Kidney (tissue), 13 donors: ENCODE measurements at regions not wholly inside any gene's neighbourhood (a gene's known extent, or its start where the extent isn't known, plus 50 kb on each side); places are given as distances from the start of the nearest gene placed in this dataset.

Experiments used
- DNase-seq, 5 donors: peaks; one replicate each; pipeline ENCODE4 v3.0.0-alpha.2; 2013 to 2020
- FAIRE-seq: peaks from 2 replicates; lab custom pipeline; 2012; peaks lifted over from hg19 to GRCh38; lab: Jason Lieb, UNC
- H3K27ac ChIP-seq, 2 donors: one replicate each; pipeline ENCODE4 v1.7.0; 2013; ENCODE audit warnings: low read depth in 2 of 2, low read length in 2 of 2, inconsistent platforms in 1 of 2
- H3K27me3 ChIP-seq: one replicate; pipeline ENCODE4 v1.7.1; 2013; ENCODE audit warnings: low read length, inconsistent platforms; ENCODE audit not compliant: control insufficient read depth, insufficient read depth
- H3K36me3 ChIP-seq, 3 donors: one replicate each; pipeline versions ENCODE4 v1.7.0 to v1.7.1; 2013; ENCODE audit warnings: low read length in 3 of 3, control low read depth in 1 of 3, inconsistent platforms in 1 of 3; ENCODE audit not compliant: insufficient read depth in 3 of 3, control insufficient read depth in 2 of 3
- H3K4me1 ChIP-seq, 3 donors: one replicate each; pipeline versions ENCODE4 v1.7.0 to v1.7.1; 2013; ENCODE audit warnings: low read length in 3 of 3, inconsistent platforms in 1 of 3, low read depth in 1 of 3; ENCODE audit not compliant: control insufficient read depth in 2 of 3, insufficient read depth in 2 of 3
- H3K4me3 ChIP-seq, 3 donors: one replicate each; pipeline versions ENCODE4 v1.7.0 to v1.8.1; 2013; ENCODE audit warnings: low read length in 3 of 3, control low read depth in 1 of 3, inconsistent platforms in 1 of 3
- H3K9ac ChIP-seq, 3 donors: one replicate each; pipeline versions ENCODE4 v1.7.0 to v1.7.1; 2013; ENCODE audit warnings: low read length in 3 of 3, control low read depth in 1 of 3, inconsistent platforms in 1 of 3
- H3K9me3 ChIP-seq, 3 donors: one replicate each; pipeline versions ENCODE4 v1.7.0 to v1.7.1; 2013; ENCODE audit warnings: low read length in 3 of 3, control low read depth in 1 of 3, inconsistent platforms in 1 of 3; ENCODE audit not compliant: control insufficient read depth in 2 of 3, insufficient read depth in 1 of 3
- intact Hi-C: fragments of 100-400 bp; cut with DNase I; formaldehyde crosslinking; loops from one replicate; pipeline ENCODE4 v1.11.1; 2022
- TF ChIP-seq, protein P1 (sequence below): IDR thresholded peaks from 3 replicates; pipeline ENCODE4 v1.5.1; 2012; ENCODE audit warnings: mild to moderate bottlenecking, moderate library complexity, borderline replicate concordance; ENCODE audit not compliant: insufficient read depth; ENCODE audit errors: extremely low read depth
- donor health status: control.
- donor health status: control.
- donor health status: control.
- donor health status: control.
- donor health status: control.
- donor health status: DM: yes; HTN: yes; CAD: no.
- donor health status: Normal renal cell carcinoma (clear cell type).

DNA sequence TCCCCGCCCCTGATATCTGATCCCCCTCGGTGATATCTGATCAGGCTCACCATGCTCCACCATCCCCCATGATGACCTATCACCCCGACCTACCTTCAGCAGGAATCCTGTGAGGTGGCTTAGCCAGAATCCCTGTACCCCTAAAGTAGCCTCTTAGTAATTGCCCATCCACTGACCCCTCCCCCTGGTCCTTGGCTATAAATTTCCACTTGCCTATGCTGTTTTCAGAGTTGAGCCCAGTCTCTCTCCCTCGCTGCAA lies 177.5 kb upstream of the GGTLC1 start:
- Histone ChIP-seq H3K9ac (no peak overlapping the region), H3K27ac (no peak overlapping the region), H3K9me3 (no peaks in the 10 kb centered on the region), H3K4me3 (no peak overlapping the region), H3K27me3 (no peaks in the 10 kb centered on the region), H3K4me1 (no peaks in the 10 kb centered on the region), H3K36me3 (no peaks in the 10 kb centered on the region)
- peak in 4 of 5 donors; percentile 29 to 59 (median 37) for DNase-seq
- TF ChIP-seq, protein P1, sequence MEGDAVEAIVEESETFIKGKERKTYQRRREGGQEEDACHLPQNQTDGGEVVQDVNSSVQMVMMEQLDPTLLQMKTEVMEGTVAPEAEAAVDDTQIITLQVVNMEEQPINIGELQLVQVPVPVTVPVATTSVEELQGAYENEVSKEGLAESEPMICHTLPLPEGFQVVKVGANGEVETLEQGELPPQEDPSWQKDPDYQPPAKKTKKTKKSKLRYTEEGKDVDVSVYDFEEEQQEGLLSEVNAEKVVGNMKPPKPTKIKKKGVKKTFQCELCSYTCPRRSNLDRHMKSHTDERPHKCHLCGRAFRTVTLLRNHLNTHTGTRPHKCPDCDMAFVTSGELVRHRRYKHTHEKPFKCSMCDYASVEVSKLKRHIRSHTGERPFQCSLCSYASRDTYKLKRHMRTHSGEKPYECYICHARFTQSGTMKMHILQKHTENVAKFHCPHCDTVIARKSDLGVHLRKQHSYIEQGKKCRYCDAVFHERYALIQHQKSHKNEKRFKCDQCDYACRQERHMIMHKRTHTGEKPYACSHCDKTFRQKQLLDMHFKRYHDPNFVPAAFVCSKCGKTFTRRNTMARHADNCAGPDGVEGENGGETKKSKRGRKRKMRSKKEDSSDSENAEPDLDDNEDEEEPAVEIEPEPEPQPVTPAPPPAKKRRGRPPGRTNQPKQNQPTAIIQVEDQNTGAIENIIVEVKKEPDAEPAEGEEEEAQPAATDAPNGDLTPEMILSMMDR = no peak
- no peak for FAIRE-seq
- intact Hi-C loops = no loop called here

- DNase-seq = no peak
- Histone ChIP-seq H3K9me3 (no peaks in the 10 kb centered on the region), H3K27me3 (no peaks in the 10 kb centered on the region), H3K9ac (no peak overlapping the region), H3K4me3 (no peak overlapping the region), H3K36me3 (no peaks in the 10 kb centered on the region), H3K4me1 (no peaks in the 10 kb centered on the region), H3K27ac (no peak overlapping the region)
- TF ChIP-seq, protein P1 = no peak
- intact Hi-C loops = no loop called here
- no peak for FAIRE-seq
Observed at GRCh38 chr20:24165301-24166122, 176.9 kb upstream of the GGTLC1 start.

DNA sequence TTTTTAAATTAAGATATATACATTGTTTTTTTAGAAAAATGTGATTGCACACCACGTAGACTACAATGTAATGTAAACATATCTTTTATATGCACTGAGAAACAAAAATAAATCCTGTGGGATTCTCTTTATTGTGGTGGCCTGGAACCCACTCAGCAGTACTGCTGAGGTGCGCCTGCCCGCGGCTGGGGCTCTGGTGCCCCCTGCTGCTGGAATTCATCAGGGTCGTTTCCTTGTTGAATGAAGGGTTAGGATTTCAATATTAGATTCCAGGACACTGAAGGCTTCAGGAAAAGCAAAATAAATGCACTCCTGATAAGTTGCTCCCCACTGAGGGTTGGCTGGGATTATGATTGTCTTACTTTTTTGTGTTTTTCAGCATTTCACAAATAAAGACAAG lies 175.8 kb upstream of the GGTLC1 start:
- TF ChIP-seq, protein P1 = peak; percentile 18
- DNase-seq = no peak

DNA sequence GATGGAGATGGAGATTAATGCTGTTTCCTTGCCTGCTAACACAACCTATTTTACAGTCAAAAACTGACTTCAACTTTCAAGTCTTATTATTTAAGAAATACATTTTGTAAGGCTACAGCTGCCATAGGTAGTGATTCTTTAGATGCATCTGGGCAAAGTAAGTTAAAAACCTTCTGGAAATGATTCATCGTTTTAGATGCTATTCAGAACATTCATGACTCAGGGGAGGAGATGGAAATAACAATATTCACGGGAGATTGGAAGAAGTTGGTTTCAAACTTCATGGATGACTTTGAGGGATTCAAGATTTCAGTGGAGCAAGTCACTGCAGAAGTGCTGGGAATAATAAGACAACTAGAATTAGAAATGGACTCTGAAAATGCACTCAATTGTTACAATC lies 174.9 kb upstream of the GGTLC1 start:
- Histone ChIP-seq H3K27me3 (no peaks in the 10 kb centered on the region), H3K9ac (no peak overlapping the region), H3K27ac (no peak overlapping the region), H3K36me3 (no peaks in the 10 kb centered on the region), H3K4me1 (no peaks in the 10 kb centered on the region), H3K9me3 (no peaks in the 10 kb centered on the region), H3K4me3 (no peak overlapping the region)
- DNase-seq (no peak), FAIRE-seq (no peak)
- TF ChIP-seq, protein P1 = no peak
- intact Hi-C loops = no loop called here

More for the DNA sequence above, 175.8 kb upstream of the GGTLC1 start:
- no peaks in the 10 kb centered on the region for H3K4me1 ChIP-seq
- no peaks in the 10 kb centered on the region for H3K9me3 ChIP-seq
- H3K9ac ChIP-seq = no peak overlapping the region
- FAIRE-seq = no peak
- intact Hi-C loops = no loop called here
- no peaks in the 10 kb centered on the region for H3K27me3 ChIP-seq
- H3K27ac ChIP-seq = no peak overlapping the region
- H3K36me3 ChIP-seq = no peaks in the 10 kb centered on the region
- H3K4me3 ChIP-seq = no peak overlapping the region
